ENCODE measurements at regions not wholly inside any gene's neighbourhood (a gene's known extent, or its start where the extent isn't known, plus 50 kb on each side); places are given as distances from the start of the nearest gene placed in this dataset.

GRCh38 chr2:129927696-129928095, 51.8 kb upstream of the RAB6C start:
- no peak for DNase-seq (ENCODE audit: low read depth)

GRCh38 chr2:129929321-129930290, 49.9 kb upstream of the RAB6C start:
- DNase-seq (ENCODE audit: low read depth): peak; percentile 97

Data from RPMI7951 (cell line).